ENCODE measurements at regions not wholly inside any gene's neighbourhood (a gene's known extent, or its start where the extent isn't known, plus 50 kb on each side); places are given as distances from the start of the nearest gene placed in this dataset.

GRCh38 chr6:133814238-133814637, 74.7 kb upstream of the TCF21 start (continued):
- TF ChIP-seq ZNF121 (CRISPR knock-in tag; conservative IDR thresholded peaks at IDR 0.05) = no peak

- WGBS (ENCODE audit: insufficient coverage, low coverage, missing lambda C conversion rate) = 0% methylated on average over 1 of the region's 1 CpG
- H4K20me1 ChIP-seq (replicated peaks; ENCODE audit: control insufficient read depth, insufficient read depth, low read length) = no peaks in the 10 kb centered on the region
- intact Hi-C loops (cut with micrococcal nuclease) = no loop called here
- no peak overlapping the region for H3K27ac ChIP-seq (ENCODE audit: extremely low read depth, low read depth, low read length)
- in situ Hi-C loops (cut with MboI) = no loop called here
- TF ChIP-seq CEBPB (tag; IDR thresholded peaks at IDR 0.05) = peak; percentile 29; the same call in 1 of the 2 replicates
- TF ChIP-seq SLC30A9 (CRISPR knock-in tag; IDR thresholded peaks at IDR 0.05) = no peak
- 0 out of 2 replicates have a peak, but pooled peaks have one; percentile 25 for TF ChIP-seq EGR1 (conservative IDR thresholded peaks at IDR 0.05)
- TF ChIP-seq FOSL1 (tag; conservative IDR thresholded peaks at IDR 0.05) = 0 out of 2 replicates have a peak, but pooled peaks have one; percentile 19
- H3K4me3 ChIP-seq = no peak overlapping the region
- no peaks in the 10 kb centered on the region for H3K36me3 ChIP-seq (ENCODE audit: control insufficient read depth, insufficient read depth, low read length)
- H3K27me3 ChIP-seq (ENCODE audit: control insufficient read depth in 2 of 2, insufficient read depth in 2 of 2, low read length in 2 of 2) = no peaks in the 10 kb centered on the region
- H3K4me2 ChIP-seq (ENCODE audit: insufficient read depth, low read length) = no peak overlapping the region
- BruUV-seq (replicated peaks) = no TSS peak
- no peak for FAIRE-seq
- H3K4me1 ChIP-seq (replicated peaks in 1 of 2; ENCODE audit: control insufficient read depth in 2 of 2, insufficient read depth in 2 of 2, low read length in 2 of 2) = no peaks in the 10 kb centered on the region
- no peak for DNase-seq (ENCODE audit: extremely low read depth in 1 of 4, low spot score in 3 of 4)
- H3K79me2 ChIP-seq (ENCODE audit: control insufficient read depth, insufficient read depth, low read length) = no peaks in the 10 kb centered on the region
- no peak for ATAC-seq
- POLR2A ChIA-PET = no interaction called here
- H3K9ac ChIP-seq (ENCODE audit: insufficient read depth in 1 of 2, low read depth in 2 of 2, low read length in 2 of 2) = no peak overlapping the region
- CTCF ChIA-PET (ENCODE audit: low intra/inter-chr PET ratio) = no interaction called here
- no peaks in the 10 kb centered on the region for H3K9me3 ChIP-seq (replicated peaks; ENCODE audit: control insufficient read depth, insufficient read depth, low read depth, low read length)
- H3K9me1 ChIP-seq (ENCODE audit: control insufficient read depth, insufficient read depth, low read length) = no peaks in the 10 kb centered on the region
- no peak overlapping the region for H2AFZ ChIP-seq (ENCODE audit: low read depth, low read length)
These were observed 74.1 kb upstream of the TCF21 start for GRCh38 chr6:133814797-133815196.

GRCh38 chr6:133815313-133815712, 73.6 kb upstream of the TCF21 start:
- DNase-seq (ENCODE audit: extremely low read depth in 1 of 4, low spot score in 3 of 4) (no peak), FAIRE-seq (no peak), ATAC-seq (no peak)
- Histone ChIP-seq H3K27me3 (ENCODE audit: control insufficient read depth in 2 of 2, insufficient read depth in 2 of 2, low read length in 2 of 2) (no peaks in the 10 kb centered on the region), H3K36me3 (ENCODE audit: control insufficient read depth, insufficient read depth, low read length) (no peaks in the 10 kb centered on the region), H3K27ac (ENCODE audit: extremely low read depth, low read depth, low read length) (no peak overlapping the region), H4K20me1 (replicated peaks; ENCODE audit: control insufficient read depth, insufficient read depth, low read length) (no peaks in the 10 kb centered on the region), H2AFZ (ENCODE audit: low read depth, low read length) (no peak overlapping the region), H3K4me3 (no peak overlapping the region), H3K9ac (ENCODE audit: insufficient read depth in 1 of 2, low read depth in 2 of 2, low read length in 2 of 2) (no peak overlapping the region), H3K79me2 (ENCODE audit: control insufficient read depth, insufficient read depth, low read length) (no peaks in the 10 kb centered on the region), H3K9me3 (replicated peaks; ENCODE audit: control insufficient read depth, insufficient read depth, low read depth, low read length) (no peaks in the 10 kb centered on the region), H3K4me2 (ENCODE audit: insufficient read depth, low read length) (no peak overlapping the region), H3K4me1 (replicated peaks in 1 of 2; ENCODE audit: control insufficient read depth in 2 of 2, insufficient read depth in 2 of 2, low read length in 2 of 2) (no peaks in the 10 kb centered on the region), H3K9me1 (ENCODE audit: control insufficient read depth, insufficient read depth, low read length) (no peaks in the 10 kb centered on the region)
- in situ Hi-C loops (cut with MboI) (no loop called here), intact Hi-C loops (cut with micrococcal nuclease) (no loop called here)
- no TSS peak for BruUV-seq (replicated peaks)
- CTCF ChIA-PET (ENCODE audit: low intra/inter-chr PET ratio) = no interaction called here
- WGBS (ENCODE audit: insufficient coverage, low coverage, missing lambda C conversion rate) = 0% methylated on average over 2 of the region's 2 CpGs
- POLR2A ChIA-PET = no interaction called here
- TF ChIP-seq NFE2L1 (tag; IDR thresholded peaks at IDR 0.05; ENCODE audit: borderline replicate concordance, low read depth) (no peak), MYC (IDR thresholded peaks at IDR 0.05; ENCODE audit: low read depth, low read length) (no peak), MYC (CRISPR knock-in tag; IDR thresholded peaks at IDR 0.05; ENCODE audit: borderline replicate concordance, low read depth) (no peak), KLF10 (CRISPR knock-in tag; IDR thresholded peaks at IDR 0.05) (no peak), ATF4 (CRISPR knock-in tag; IDR thresholded peaks at IDR 0.05) (no peak), THRAP3 (IDR thresholded peaks at IDR 0.05; ENCODE audit: borderline replicate concordance) (no peak), HDAC6 (IDR thresholded peaks at IDR 0.05; ENCODE audit: low read depth, low read length) (no peak), NFXL1 (CRISPR knock-in tag; IDR thresholded peaks at IDR 0.05) (no peak)

Data from K562 (cell line).